Dedifferentiated amniotic fluid mesenchymal stem cell (primary cell): ENCODE measurements at regions not wholly inside any gene's neighbourhood (a gene's known extent, or its start where the extent isn't known, plus 50 kb on each side); places are given as distances from the start of the nearest gene placed in this dataset.
A peak's percentile ranks its signal among the peaks of the same experiment; 100 is the strongest.

Experiments used
- DNase-seq: peaks from one replicate; pipeline ENCODE4 v3.0.0-alpha.2; 2016; ENCODE audit errors: extremely low spot score

GRCh38 chr13:103213152-103213551 lies 146.9 kb upstream of the SLC10A2 start:
- DNase-seq = no peak

GRCh38 chr13:103210348-103210747 lies 144.1 kb upstream of the SLC10A2 start:
- no peak for DNase-seq

- no peak for DNase-seq
Observed at GRCh38 chr13:103203735-103204330, 137.6 kb upstream of the SLC10A2 start.

GRCh38 chr13:103200118-103200885 lies 134.1 kb upstream of the SLC10A2 start:
- no peak for DNase-seq

GRCh38 chr13:103199380-103200088 lies 133.3 kb upstream of the SLC10A2 start:
- DNase-seq = no peak

- no peak for DNase-seq
Observed at GRCh38 chr13:103196356-103196755, 130.1 kb upstream of the SLC10A2 start.

GRCh38 chr13:103195762-103196161 lies 129.5 kb upstream of the SLC10A2 start:
- no peak for DNase-seq

GRCh38 chr13:103194871-103195270 lies 128.7 kb upstream of the SLC10A2 start:
- no peak for DNase-seq

GRCh38 chr13:103192511-103193135 lies 126.4 kb upstream of the SLC10A2 start:
- DNase-seq = no peak

- no peak for DNase-seq
Observed at GRCh38 chr13:103190841-103191240, 124.6 kb upstream of the SLC10A2 start.

- DNase-seq = peak; percentile 48
Observed at GRCh38 chr13:103188713-103189326, 122.6 kb upstream of the SLC10A2 start.

GRCh38 chr13:103187721-103188156 lies 121.5 kb upstream of the SLC10A2 start:
- no peak for DNase-seq

- DNase-seq = no peak
Observed at GRCh38 chr13:103184413-103184812, 118.2 kb upstream of the SLC10A2 start.

- no peak for DNase-seq
Observed at GRCh38 chr13:103178986-103179943, 113.0 kb upstream of the SLC10A2 start.

- DNase-seq = no peak
Observed at GRCh38 chr13:103174966-103175365, 108.7 kb upstream of the SLC10A2 start.

- no peak for DNase-seq
Observed at GRCh38 chr13:103168901-103169508, 102.8 kb upstream of the SLC10A2 start.

- no peak for DNase-seq
Observed at GRCh38 chr13:103164251-103164650, 98.0 kb upstream of the SLC10A2 start.

- DNase-seq = no peak
Observed at GRCh38 chr13:103161476-103161875, 95.3 kb upstream of the SLC10A2 start.

- no peak for DNase-seq
Observed at GRCh38 chr13:103157434-103158145, 91.4 kb upstream of the SLC10A2 start.

- DNase-seq = no peak
Observed at GRCh38 chr13:103157016-103157415, 90.8 kb upstream of the SLC10A2 start.
